Karpas-422 (cell line): ENCODE measurements at regions not wholly inside any gene's neighbourhood (a gene's known extent, or its start where the extent isn't known, plus 50 kb on each side); places are given as distances from the start of the nearest gene placed in this dataset.

ENCODE experiments used
- DNase-seq: peaks from one replicate; pipeline ENCODE4 v3.0.0-alpha.2; 2015
- H2AFZ ChIP-seq: fragments of 200-600 bp; sonication (generic); 2 replicates; pipeline ENCODE4 v1.6.1; 2014; ENCODE audit warnings: antibody characterized with exemption, low read length, mixed read lengths
- H3K27ac ChIP-seq: fragments of 200-600 bp; sonication (generic); 2 replicates; pipeline ENCODE4 v1.5.1; 2014; ENCODE audit warnings: mild to moderate bottlenecking, low read length, moderate library complexity
- H3K27me3 ChIP-seq: fragments of 200-600 bp; sonication (generic); 2 replicates; pipeline ENCODE4 v1.6.1; 2014; ENCODE audit warnings: low read length, mixed read lengths
- H3K36me3 ChIP-seq: fragments of 200-600 bp; sonication (generic); 2 replicates; pipeline ENCODE4 v1.6.1; 2014; ENCODE audit warnings: low read length, mixed read lengths; ENCODE audit not compliant: insufficient read depth
- H3K4me1 ChIP-seq: fragments of 200-600 bp; sonication (generic); 2 replicates; pipeline ENCODE4 v1.6.1; 2014; ENCODE audit warnings: mild to moderate bottlenecking, low read length, mixed read lengths
- H3K4me2 ChIP-seq: fragments of 200-600 bp; sonication (generic); 2 replicates; pipeline ENCODE4 v1.6.1; 2014; ENCODE audit warnings: low read length, low read depth, mild to moderate bottlenecking; ENCODE audit not compliant: poor library complexity, severe bottlenecking
- H3K4me3 ChIP-seq: fragments of 200-600 bp; sonication (generic); 2 replicates; pipeline ENCODE4 v1.5.1; 2014; ENCODE audit warnings: mild to moderate bottlenecking, antibody characterized with exemption, low read length, mixed read lengths
- H3K79me2 ChIP-seq: fragments of 200-600 bp; sonication (generic); 2 replicates; pipeline ENCODE4 v1.6.1; 2014; ENCODE audit warnings: mild to moderate bottlenecking, low read length, mixed read lengths
- H3K9ac ChIP-seq: fragments of 200-600 bp; sonication (generic); 2 replicates; pipeline ENCODE4 v1.6.0; 2014; ENCODE audit warnings: low read length
- H3K9me2 ChIP-seq: fragments of 200-600 bp; sonication (generic), shearing (Covaris generic); replicated peaks from 2 replicates; pipeline ENCODE4 v1.6.0; 2014; ENCODE audit warnings: mild to moderate bottlenecking, low read length, moderate library complexity; ENCODE audit not compliant: insufficient read depth
- H3K9me3 ChIP-seq: fragments of 300-700, 200-600 bp; sonication (generic); 2 replicates; pipeline ENCODE4 v1.6.1; 2014; ENCODE audit warnings: low read length, mixed read lengths
- H4K20me1 ChIP-seq: fragments of 200-600 bp; sonication (generic); 2 replicates; pipeline ENCODE4 v1.6.1; 2014; ENCODE audit warnings: mild to moderate bottlenecking, antibody characterized with exemption, low read length, low read depth; ENCODE audit not compliant: insufficient read depth

DNA sequence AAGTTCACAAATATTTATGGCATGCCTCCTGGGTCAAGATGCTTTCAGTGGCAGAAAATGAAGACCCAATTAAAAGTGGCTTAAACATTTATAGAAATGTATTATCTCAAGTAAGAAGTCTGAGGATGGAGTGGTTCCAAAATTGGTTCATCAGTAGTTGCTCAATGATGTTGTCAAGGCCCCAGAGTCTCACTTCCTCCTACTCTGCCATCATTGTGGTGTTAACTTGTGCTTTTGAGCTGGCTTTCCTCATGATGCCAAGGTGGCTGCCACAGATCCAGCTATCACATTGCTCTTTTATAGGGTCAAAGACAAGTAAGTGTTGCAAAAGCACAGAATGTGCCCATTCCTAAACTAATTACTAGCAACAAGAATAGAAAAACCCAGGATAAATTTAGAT, 404.6 kb upstream of the NRP1 start:
- Histone ChIP-seq H3K9me3 (no peaks in the 10 kb centered on the region; the same call in 1 of the 2 replicates), H3K27me3 (no peaks in the 10 kb centered on the region), H3K79me2 (no peaks in the 10 kb centered on the region), H4K20me1 (no peaks in the 10 kb centered on the region), H3K4me2 (no peak overlapping the region), H2AFZ (no peak overlapping the region), H3K9me2 (no peaks in the 10 kb centered on the region), H3K4me3 (no peak overlapping the region), H3K4me1 (no peaks in the 10 kb centered on the region), H3K27ac (no peak overlapping the region), H3K36me3 (no peaks in the 10 kb centered on the region), H3K9ac (no peak overlapping the region)
- no peak for DNase-seq

DNA sequence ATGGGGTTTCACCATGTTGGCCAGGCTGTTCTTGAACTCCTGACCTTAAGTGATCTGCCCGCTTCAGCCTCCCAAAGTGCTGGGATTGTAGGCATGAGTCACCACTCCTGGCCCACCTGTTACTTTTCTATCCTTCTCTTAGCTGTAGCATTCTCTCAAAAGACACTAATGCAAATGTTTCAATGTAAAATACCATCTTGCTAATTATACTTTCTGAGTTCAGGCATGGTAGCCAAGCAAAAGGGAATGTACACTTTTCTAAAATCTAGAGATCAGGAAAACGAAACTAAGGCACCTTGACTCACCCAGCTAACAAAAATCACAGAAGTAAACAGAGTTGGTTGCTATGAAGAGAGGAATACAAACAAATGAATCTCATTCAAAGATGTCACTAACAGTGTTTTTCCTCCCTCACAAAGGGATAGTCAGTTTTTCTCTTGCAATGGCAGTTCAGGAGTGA, 401.0 kb upstream of the NRP1 start:
- no peak overlapping the region for H3K27ac ChIP-seq
- H2AFZ ChIP-seq = no peak overlapping the region
- no peaks in the 10 kb centered on the region for H3K79me2 ChIP-seq
- no peak overlapping the region for H3K4me2 ChIP-seq
- no peak for DNase-seq
- no peak overlapping the region for H3K4me3 ChIP-seq
- no peaks in the 10 kb centered on the region; the same call in 1 of the 2 replicates for H3K9me3 ChIP-seq
- H4K20me1 ChIP-seq = no peaks in the 10 kb centered on the region
- no peaks in the 10 kb centered on the region for H3K4me1 ChIP-seq
- no peaks in the 10 kb centered on the region for H3K9me2 ChIP-seq
- no peaks in the 10 kb centered on the region for H3K27me3 ChIP-seq
- no peaks in the 10 kb centered on the region for H3K36me3 ChIP-seq
- H3K9ac ChIP-seq = no peak overlapping the region

DNA sequence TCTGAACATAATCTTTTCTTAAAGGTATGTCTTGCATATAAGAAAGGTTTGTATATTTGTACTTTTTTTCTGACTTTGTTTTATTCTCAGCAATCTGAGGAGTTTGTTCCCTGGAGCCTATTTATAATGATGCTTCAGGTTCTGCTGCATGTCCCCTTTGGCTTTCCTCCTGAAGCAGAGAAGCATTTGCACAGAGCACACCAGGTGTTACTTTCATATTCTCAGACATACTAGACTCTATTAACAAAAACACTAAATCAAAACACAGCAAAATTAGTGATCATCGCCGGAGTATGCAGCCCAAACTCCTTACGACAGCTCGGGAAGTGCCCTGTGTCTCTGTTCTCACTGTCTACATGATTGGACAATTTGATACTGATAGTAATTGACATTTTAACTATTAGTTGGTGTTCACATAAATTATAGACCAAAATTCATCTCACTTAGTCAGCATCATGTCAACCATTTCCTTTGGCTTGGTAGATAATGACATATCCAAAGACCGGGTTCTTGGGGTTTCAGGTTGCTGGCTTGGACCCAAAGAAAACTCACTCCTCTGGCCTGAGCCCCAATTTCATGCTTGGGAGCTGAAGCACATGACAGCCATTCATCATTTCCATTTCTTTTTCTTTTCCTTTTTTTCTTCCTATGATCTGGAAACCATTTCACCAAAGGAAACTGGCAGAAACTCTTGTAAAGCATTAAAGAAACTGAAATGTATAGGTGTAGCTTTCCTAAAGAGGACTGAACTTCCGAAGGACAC, 400.1 kb upstream of the NRP1 start:
- Histone ChIP-seq H3K4me1 (no peaks in the 10 kb centered on the region), H3K4me3 (no peak overlapping the region), H3K27ac (no peak overlapping the region), H3K27me3 (no peaks in the 10 kb centered on the region), H3K9ac (no peak overlapping the region), H3K9me3 (no peaks in the 10 kb centered on the region; the same call in 1 of the 2 replicates), H3K36me3 (no peaks in the 10 kb centered on the region), H4K20me1 (no peaks in the 10 kb centered on the region), H3K4me2 (no peak overlapping the region), H2AFZ (no peak overlapping the region), H3K79me2 (no peaks in the 10 kb centered on the region), H3K9me2 (no peaks in the 10 kb centered on the region)
- DNase-seq = no peak

DNA sequence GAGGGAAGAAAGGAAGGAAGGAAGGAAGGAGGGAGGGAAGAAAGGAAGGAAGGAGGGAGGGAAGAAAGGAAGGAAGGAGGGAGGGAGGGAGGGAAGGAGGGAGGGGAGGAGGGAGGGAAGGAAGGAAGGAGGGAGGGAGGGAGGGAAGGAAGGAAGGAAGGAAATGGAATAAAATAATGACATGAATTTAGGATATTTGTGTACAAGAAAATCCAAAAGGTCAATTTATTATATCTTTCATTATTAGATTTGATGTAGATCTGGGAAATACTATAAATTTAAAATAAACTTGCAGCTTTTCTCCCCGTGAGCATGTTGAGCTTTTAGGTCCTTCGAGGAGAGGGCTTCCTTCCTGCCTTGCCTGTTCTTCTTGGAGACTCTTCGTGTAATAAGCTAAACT, 398.6 kb upstream of the NRP1 start:
- no peaks in the 10 kb centered on the region; the same call in 1 of the 2 replicates for H3K9me3 ChIP-seq
- DNase-seq = no peak
- H3K36me3 ChIP-seq = no peaks in the 10 kb centered on the region
- H3K79me2 ChIP-seq = no peaks in the 10 kb centered on the region
- no peak overlapping the region for H3K4me3 ChIP-seq
- no peaks in the 10 kb centered on the region for H3K27me3 ChIP-seq
- no peak overlapping the region for H3K4me2 ChIP-seq
- no peaks in the 10 kb centered on the region for H4K20me1 ChIP-seq
- H3K9me2 ChIP-seq = no peaks in the 10 kb centered on the region
- H2AFZ ChIP-seq = no peak overlapping the region
- no peak overlapping the region for H3K27ac ChIP-seq
- H3K4me1 ChIP-seq = no peaks in the 10 kb centered on the region
- no peak overlapping the region for H3K9ac ChIP-seq

DNA sequence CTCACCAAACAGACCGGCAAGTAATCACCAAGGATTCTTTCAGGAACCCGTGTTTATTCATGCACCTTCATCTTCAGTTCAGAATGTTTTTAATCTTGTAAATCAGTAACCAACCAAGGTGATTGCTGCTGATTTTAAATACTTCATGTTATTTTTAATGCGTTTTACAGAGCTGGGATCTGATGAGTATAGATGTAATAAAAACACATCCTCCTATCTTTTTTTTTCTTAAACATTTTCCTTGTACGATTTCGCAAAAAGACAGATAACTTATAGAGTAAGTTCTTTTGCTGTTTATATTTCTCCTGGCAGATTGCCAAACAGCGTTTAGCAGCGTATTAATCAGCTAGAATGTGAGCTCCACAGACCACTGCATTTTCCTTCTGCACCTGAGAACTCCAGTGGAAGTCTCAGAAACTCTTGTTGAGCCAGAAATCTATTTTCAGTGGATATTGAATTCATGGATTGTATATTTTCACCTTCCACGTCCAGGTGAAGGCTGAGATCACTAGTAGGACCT, 397.8 kb upstream of the NRP1 start:
- H3K9ac ChIP-seq = no peak overlapping the region
- H4K20me1 ChIP-seq = no peaks in the 10 kb centered on the region
- DNase-seq = no peak
- no peaks in the 10 kb centered on the region for H3K27me3 ChIP-seq
- no peaks in the 10 kb centered on the region for H3K4me1 ChIP-seq
- H3K4me3 ChIP-seq = no peak overlapping the region
- H3K79me2 ChIP-seq = no peaks in the 10 kb centered on the region
- H3K27ac ChIP-seq = no peak overlapping the region
- H3K9me3 ChIP-seq = no peaks in the 10 kb centered on the region; the same call in 1 of the 2 replicates
- H3K36me3 ChIP-seq = no peaks in the 10 kb centered on the region
- no peaks in the 10 kb centered on the region for H3K9me2 ChIP-seq
- no peak overlapping the region for H2AFZ ChIP-seq
- H3K4me2 ChIP-seq = no peak overlapping the region

DNA sequence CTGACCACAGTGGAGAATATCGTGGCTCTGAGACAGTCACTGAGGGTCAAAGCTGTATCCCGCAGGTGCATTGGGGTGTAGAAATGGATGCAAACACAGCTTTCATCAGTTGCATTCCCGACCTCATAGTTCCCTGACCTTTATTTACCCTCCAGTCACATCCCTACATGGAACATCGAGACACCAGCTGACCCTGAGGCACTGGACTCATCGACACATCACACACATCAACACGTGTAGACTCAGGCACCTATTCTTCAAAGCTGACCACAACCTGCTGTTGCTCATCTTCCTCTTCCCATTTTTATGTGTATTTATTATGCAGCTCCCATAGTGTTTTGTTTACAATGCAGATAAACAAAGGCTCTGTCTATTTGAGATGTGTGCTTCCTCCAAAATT, 396.9 kb upstream of the NRP1 start:
- Histone ChIP-seq H3K9me3 (no peaks in the 10 kb centered on the region), H3K4me2 (no peak overlapping the region), H3K79me2 (no peaks in the 10 kb centered on the region), H3K4me3 (no peak overlapping the region), H3K9ac (no peak overlapping the region), H3K9me2 (no peaks in the 10 kb centered on the region), H3K27me3 (no peaks in the 10 kb centered on the region), H3K27ac (no peak overlapping the region), H3K4me1 (no peaks in the 10 kb centered on the region), H2AFZ (no peak overlapping the region), H4K20me1 (no peaks in the 10 kb centered on the region), H3K36me3 (no peaks in the 10 kb centered on the region)
- no peak for DNase-seq

DNA sequence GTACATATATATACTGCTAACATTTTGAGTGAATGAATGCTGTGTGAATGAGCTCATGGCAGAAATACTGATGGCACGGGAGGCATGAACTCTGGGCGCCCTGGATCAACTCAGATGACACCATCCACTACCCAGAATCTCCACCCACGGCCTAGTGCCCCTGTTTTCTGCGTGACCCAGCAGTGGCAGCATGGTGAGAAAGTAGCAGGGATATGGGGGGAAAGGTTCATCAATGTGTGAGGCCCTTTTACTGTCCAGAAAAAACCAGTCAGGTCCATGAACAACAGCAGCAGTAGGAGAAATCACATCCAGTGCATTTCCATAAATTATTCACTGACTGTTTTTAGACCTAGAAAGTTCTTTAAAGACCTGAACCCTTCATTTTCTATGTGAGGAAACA, 391.0 kb upstream of the NRP1 start:
- Histone ChIP-seq H3K4me3 (no peak overlapping the region), H3K27ac (no peak overlapping the region), H3K9me2 (no peaks in the 10 kb centered on the region; the same call in 1 of the 2 replicates), H4K20me1 (no peaks in the 10 kb centered on the region), H3K79me2 (no peaks in the 10 kb centered on the region), H3K36me3 (no peaks in the 10 kb centered on the region), H3K9ac (no peak overlapping the region), H3K27me3 (no peaks in the 10 kb centered on the region), H3K4me1 (no peaks in the 10 kb centered on the region), H2AFZ (no peak overlapping the region), H3K4me2 (no peak overlapping the region), H3K9me3 (no peaks in the 10 kb centered on the region)
- no peak for DNase-seq

DNA sequence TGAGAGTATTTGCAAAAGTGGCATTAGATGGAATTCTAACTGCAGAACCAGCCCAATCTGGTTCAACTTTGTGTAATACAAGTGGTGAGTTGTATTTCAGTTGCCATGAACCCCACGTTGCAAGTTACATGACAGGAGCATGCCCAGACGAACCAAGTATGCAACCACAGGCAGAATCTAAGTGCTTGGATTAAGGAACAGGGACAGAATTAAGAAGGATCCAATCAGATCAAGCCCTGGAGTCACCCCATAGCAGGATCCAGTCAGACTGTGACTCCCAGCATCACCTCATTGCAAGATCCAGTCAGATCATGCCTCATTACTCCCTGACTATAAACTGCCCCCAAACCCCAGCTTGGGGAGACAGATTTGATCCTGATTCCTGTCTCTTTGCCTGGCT, 388.7 kb upstream of the NRP1 start:
- 0 out of 2 replicates have a peak, but pooled peaks cover 2% of the 10 kb centered on the region for H3K9me3 ChIP-seq
- H3K9ac ChIP-seq = no peak overlapping the region
- no peak overlapping the region for H3K4me3 ChIP-seq
- no peak overlapping the region for H3K27ac ChIP-seq
- no peaks in the 10 kb centered on the region for H4K20me1 ChIP-seq
- H3K36me3 ChIP-seq = no peaks in the 10 kb centered on the region
- no peaks in the 10 kb centered on the region for H3K79me2 ChIP-seq
- H3K9me2 ChIP-seq = no peaks in the 10 kb centered on the region; the same call in 1 of the 2 replicates
- H3K4me1 ChIP-seq = no peaks in the 10 kb centered on the region
- H3K4me2 ChIP-seq = no peak overlapping the region
- H2AFZ ChIP-seq = no peak overlapping the region
- DNase-seq = no peak
- H3K27me3 ChIP-seq = no peaks in the 10 kb centered on the region
